AG09319 (cell line): ENCODE measurements at regions not wholly inside any gene's neighbourhood (a gene's known extent, or its start where the extent isn't known, plus 50 kb on each side); places are given as distances from the start of the nearest gene placed in this dataset.
"Not testable (repeated sequence)": the region's sequence is repeated elsewhere in the genome, so short reads cannot be mapped to it uniquely, and the experiment has no call there.

ENCODE experiments used
- DNase-seq: peaks from one replicate; pipeline ENCODE4 v3.0.0-alpha.2; 2010; ENCODE audit warnings: low read depth; ENCODE audit errors: extremely low read depth
- TF ChIP-seq, protein P1 (sequence below): IDR thresholded peaks from 2 replicates; pipeline ENCODE4 v1.5.1; 2011; ENCODE audit warnings: low read depth, mild to moderate bottlenecking, inconsistent platforms, low read length, moderate library complexity

DNA sequence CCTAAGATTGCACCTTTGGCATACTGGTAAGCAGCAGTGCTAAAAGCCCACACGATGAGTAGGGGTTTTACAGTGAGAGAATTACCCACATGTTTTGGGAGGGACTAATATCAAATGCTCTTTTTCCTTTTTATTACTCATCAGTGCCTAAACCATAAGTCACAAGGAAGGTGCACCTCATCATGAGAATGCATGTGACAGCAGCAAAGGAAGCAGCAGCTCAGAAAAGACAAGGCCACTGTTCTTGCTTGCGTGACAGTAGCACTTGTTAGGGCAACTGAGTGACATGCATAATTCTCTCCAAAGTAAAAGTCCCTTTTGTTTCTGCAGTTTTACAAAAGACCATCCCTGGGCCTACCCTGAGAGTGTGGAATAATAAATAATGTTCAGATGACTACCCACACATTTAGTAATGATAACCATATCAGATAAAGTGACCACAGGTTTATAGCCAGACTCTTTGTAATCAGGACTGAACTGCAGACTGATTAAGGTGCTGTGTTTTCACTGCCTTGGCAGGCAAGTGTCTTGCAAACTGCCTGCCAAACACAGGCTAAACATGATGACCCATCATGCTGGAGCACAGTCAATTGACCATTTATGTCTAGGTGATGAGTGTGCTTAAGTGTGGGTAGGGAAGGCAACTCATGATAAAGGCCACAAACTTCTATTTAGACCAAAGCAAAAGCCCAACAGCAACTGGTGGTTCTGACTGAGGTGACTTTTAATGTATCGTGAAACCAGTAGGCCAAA is 1751.4 kb downstream of the TP53TG3F start:
- DNase-seq = no peak

DNA sequence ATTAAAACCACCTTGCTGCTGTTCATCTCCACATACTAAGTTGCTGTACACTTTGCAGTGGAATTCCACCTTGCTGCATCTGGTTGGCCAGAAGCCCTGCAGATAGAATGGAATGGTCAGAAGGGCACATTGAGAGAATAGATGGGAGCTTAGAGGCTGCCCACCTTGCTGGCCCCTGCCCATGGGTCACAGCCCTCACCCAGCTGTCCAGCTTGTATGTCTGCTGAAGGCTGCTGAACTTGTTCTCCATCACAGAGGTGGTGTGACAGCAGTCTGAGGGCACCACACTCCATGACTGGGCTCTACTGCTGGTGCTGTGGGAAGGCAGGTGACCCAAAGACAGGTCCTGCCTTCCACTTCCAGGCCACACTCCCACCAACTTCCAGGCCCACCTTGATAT is 1755.4 kb downstream of the TP53TG3F start:
- TF ChIP-seq, protein P1, sequence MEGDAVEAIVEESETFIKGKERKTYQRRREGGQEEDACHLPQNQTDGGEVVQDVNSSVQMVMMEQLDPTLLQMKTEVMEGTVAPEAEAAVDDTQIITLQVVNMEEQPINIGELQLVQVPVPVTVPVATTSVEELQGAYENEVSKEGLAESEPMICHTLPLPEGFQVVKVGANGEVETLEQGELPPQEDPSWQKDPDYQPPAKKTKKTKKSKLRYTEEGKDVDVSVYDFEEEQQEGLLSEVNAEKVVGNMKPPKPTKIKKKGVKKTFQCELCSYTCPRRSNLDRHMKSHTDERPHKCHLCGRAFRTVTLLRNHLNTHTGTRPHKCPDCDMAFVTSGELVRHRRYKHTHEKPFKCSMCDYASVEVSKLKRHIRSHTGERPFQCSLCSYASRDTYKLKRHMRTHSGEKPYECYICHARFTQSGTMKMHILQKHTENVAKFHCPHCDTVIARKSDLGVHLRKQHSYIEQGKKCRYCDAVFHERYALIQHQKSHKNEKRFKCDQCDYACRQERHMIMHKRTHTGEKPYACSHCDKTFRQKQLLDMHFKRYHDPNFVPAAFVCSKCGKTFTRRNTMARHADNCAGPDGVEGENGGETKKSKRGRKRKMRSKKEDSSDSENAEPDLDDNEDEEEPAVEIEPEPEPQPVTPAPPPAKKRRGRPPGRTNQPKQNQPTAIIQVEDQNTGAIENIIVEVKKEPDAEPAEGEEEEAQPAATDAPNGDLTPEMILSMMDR = no peak
- DNase-seq = no peak

More for the DNA sequence above, 1751.4 kb downstream of the TP53TG3F start:
- TF ChIP-seq, protein P1 = no peak

DNA sequence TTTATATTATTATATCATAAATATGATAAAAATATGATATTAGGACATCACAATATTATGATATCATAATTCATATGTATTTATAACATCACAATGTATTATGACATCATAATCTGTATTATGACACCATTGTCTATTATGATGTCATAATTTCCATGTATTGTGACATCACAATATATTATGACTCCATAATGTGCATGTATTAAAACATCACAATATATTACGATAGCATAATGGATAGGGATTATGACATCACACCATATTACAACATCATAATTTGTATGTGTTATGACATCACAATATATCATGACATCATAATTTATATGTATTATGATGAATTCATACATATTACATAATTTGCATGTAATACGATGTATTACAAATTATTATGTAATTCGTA is 1755.9 kb downstream of the TP53TG3F start:
- TF ChIP-seq, protein P1 = no peak
- no peak for DNase-seq

DNA sequence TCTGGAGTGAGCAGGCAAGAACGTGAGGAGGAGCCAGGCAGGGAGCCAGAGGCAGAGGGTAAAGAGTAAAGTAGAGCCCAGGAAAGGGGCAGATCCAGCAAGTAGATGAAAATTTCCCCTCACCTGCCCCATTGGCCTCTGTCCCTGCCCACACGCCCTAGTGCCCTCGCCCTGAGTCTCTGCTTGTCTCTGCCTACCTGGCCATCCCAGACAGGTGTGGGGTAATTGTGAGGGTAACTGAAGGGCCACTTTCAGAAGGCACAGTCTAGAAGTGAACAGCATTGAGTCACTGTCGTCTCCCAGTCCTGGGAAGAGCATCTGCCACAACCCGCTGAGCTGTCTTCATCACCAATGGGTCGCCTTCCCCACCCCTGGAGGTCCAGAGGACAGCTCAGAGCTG is 1756.8 kb downstream of the TP53TG3F start:
- DNase-seq = not testable (repeated sequence)

DNA sequence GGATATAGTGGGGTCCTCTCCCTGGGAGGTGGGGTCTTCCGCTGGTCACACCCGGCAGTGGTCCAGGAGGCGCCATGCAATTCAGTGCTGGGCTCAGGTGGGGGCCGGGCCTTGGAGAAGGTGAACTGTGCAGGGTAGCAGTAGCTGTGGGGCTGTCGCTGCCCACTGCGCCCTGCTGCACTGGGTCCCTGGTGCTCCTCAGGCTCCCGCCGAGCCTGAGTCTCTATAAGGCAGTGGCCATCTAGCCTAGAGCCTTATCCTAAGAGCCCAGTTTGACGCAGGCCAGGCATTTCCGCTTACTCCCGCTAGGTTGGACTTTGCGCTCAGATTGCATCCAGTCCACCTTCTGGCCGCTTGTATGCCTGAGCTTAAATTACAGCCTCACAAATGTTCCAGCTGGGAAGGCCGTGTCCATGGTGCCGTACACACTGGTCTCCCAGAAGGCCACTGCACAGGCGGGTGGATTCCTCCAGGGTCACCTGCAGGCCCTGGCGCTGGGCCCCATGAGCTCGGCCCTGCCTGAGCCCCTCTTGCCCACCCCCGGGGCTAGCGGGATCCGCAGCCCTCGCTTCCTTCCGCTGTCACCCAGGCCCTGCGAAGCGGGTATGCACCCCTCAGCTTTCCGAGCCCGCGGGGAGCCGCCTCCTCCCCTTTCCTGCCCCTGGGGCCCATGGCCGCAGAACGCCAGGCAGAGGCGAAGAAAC is 1762.2 kb downstream of the TP53TG3F start:
- TF ChIP-seq, protein P1 = no peak
- no peak for DNase-seq

DNA sequence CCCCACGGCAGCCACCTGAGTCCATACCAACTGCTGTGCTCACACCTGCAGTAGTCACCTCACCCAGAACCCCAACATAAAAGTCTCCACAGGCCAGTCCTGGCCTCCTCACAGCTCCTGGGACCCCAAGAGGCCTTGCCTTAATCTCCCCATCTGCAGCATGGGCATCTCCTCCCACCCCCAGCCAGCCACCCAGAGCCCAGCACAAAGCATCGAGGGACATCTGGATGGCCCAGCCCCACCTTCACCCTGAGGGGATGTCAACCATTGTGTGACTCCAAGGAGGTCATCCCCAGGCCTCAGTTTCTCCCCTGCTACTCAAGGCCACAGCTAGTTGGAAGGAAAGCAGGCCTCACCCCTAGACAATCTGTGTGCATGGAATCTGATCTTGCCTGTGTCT is 1775.3 kb downstream of the TP53TG3F start:
- DNase-seq = no peak
- TF ChIP-seq, protein P1 = no peak

DNA sequence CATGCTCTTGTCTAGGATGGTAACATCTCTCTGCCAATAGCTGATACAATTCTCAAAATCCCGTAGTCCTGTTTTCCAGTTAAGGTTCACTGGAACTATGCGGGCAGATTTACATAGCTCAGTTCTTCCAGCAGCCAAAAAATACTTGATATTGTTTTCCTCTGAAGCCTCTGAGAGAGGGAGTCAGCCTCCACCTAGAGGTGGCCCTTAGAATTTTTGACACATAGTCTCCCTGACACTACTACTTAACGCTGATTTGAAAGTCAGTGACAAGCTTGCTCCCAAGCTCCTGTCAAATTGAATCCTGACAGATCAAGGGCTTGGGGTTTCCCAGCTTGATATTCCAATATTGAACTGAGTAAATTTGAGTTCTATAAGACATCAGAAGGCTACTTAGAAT is 1780.1 kb downstream of the TP53TG3F start:
- no peak for DNase-seq
- TF ChIP-seq, protein P1 = no peak
